ENCODE measurements at regions not wholly inside any gene's neighbourhood (a gene's known extent, or its start where the extent isn't known, plus 50 kb on each side); places are given as distances from the start of the nearest gene placed in this dataset.

GRCh38 chr7:41312235-41312634 lies 390.7 kb downstream of the INHBA start:
- intact Hi-C loops (cut with DNase I; ENCODE audit: low total_unique reads), result no loop called here
- Histone ChIP-seq H3K4me3 (no peak overlapping the region), H3K27ac (no peak overlapping the region), H3K27me3 (replicated peaks in 1 of 7) (no peaks in the 10 kb centered on the region), H3K36me3 (no peaks in the 10 kb centered on the region), H3K4me1 (no peaks in the 10 kb centered on the region), H3K9me3 (no peaks in the 10 kb centered on the region)
- WGBS, 5 donors, result 90 to 94% (median 92%) methylated on average over 6 of the region's 6 CpGs
- DNase-seq, result no peak
- TF ChIP-seq POLR2A (IDR thresholded peaks at IDR 0.05) (no peak), CTCF (IDR thresholded peaks at IDR 0.05 in 8 of 11, conservative IDR thresholded peaks at IDR 0.05 in 3 of 11) (no peak), POLR2AphosphoS5 (IDR thresholded peaks at IDR 0.05) (no peak)

DNA sequence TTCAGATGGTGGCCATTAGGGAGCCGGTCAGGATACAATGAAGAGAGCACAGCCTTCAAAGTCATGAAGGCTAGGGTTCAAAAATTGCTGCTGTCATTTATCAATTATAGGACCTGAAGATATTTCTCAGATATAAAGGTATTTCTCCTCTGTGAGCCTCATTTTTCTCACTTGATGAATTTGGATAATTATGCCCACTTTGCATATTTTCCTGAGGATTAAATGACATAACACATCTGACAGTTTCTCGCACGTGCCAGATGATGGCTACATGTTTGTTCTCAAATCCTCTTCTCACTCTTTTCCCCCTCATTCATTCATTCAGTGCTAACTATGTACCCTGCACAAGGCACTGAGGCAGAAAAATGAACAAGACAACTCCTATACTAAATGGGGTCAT lies 391.6 kb downstream of the INHBA start:
- Histone ChIP-seq H3K4me1 (no peaks in the 10 kb centered on the region), H3K9me3 (no peaks in the 10 kb centered on the region)
- 76 to 93% (median 89%) methylated on average over 3 of the region's 3 CpGs for WGBS, 5 donors

DNA sequence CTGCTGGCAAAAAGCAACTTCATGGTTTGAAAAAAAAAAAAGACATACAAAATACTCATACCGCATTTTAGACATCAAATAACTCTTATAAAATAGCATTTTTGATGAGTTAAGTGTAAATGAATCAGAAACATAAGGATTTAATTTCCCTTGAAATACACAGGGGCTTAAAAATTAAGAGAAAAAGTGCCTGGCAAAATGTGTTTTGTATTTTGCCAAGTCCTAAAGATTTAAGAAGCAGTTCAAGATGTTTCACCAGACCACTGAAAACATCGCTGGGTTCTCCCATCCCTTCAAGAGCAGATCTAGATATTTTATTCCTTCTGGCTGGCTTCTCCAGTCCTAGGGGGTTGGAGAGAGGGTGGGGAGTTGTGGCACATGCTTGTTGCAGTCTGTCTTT lies 396.4 kb downstream of the INHBA start:
- Histone ChIP-seq H3K4me1 (no peaks in the 10 kb centered on the region), H3K4me3 (no peak overlapping the region), H3K27ac (no peak overlapping the region), H3K36me3 (no peaks in the 10 kb centered on the region), H3K27me3 (replicated peaks in 1 of 7) (no peaks in the 10 kb centered on the region), H3K9me3 (peaks cover 0 to 7% (median 0%) of the 10 kb centered on the region in 8 donors)
- TF ChIP-seq POLR2AphosphoS5 (IDR thresholded peaks at IDR 0.05) (no peak), POLR2A (IDR thresholded peaks at IDR 0.05) (no peak), CTCF (IDR thresholded peaks at IDR 0.05 in 8 of 11, conservative IDR thresholded peaks at IDR 0.05 in 3 of 11) (no peak)
- 88 to 97% (median 92%) methylated on average over 2 of the region's 2 CpGs for WGBS, 5 donors
- intact Hi-C loops (cut with DNase I; ENCODE audit: low total_unique reads), result no loop called here
- DNase-seq, result no peak

More for the DNA sequence above, 391.6 kb downstream of the INHBA start:
- Histone ChIP-seq H3K4me3 (no peak overlapping the region), H3K27ac (no peak overlapping the region), H3K36me3 (no peaks in the 10 kb centered on the region), H3K27me3 (replicated peaks in 1 of 7) (no peaks in the 10 kb centered on the region)
- TF ChIP-seq CTCF (IDR thresholded peaks at IDR 0.05 in 8 of 11, conservative IDR thresholded peaks at IDR 0.05 in 3 of 11), result no peak
- TF ChIP-seq POLR2A (IDR thresholded peaks at IDR 0.05), result no peak
- no peak for TF ChIP-seq POLR2AphosphoS5 (IDR thresholded peaks at IDR 0.05)
- intact Hi-C loops (cut with DNase I; ENCODE audit: low total_unique reads), result no loop called here
- no peak for DNase-seq

- WGBS, 5 donors, result 70 to 89% (median 79%) methylated on average over 1 of the region's 1 CpG
- intact Hi-C loops (cut with DNase I; ENCODE audit: low total_unique reads), result no loop called here
- H3K27ac ChIP-seq, result no peak overlapping the region
- H3K27me3 ChIP-seq (replicated peaks in 1 of 7), result no peaks in the 10 kb centered on the region
- H3K36me3 ChIP-seq, result no peaks in the 10 kb centered on the region
- TF ChIP-seq CTCF (IDR thresholded peaks at IDR 0.05 in 8 of 11, conservative IDR thresholded peaks at IDR 0.05 in 3 of 11), result no peak
- TF ChIP-seq POLR2AphosphoS5 (IDR thresholded peaks at IDR 0.05), result no peak
- TF ChIP-seq POLR2A (IDR thresholded peaks at IDR 0.05), result no peak
- peaks cover 0 to 7% (median 0%) of the 10 kb centered on the region in 8 donors for H3K9me3 ChIP-seq
- no peaks in the 10 kb centered on the region for H3K4me1 ChIP-seq
- no peak overlapping the region for H3K4me3 ChIP-seq
- DNase-seq, result no peak
Measured at GRCh38 chr7:41305001-41305400, 397.9 kb downstream of the INHBA start.
